ENCODE measurements at regions not wholly inside any gene's neighbourhood (a gene's known extent, or its start where the extent isn't known, plus 50 kb on each side); places are given as distances from the start of the nearest gene placed in this dataset.

- no peak overlapping the region for H2AFZ ChIP-seq (ENCODE audit: low read length)
- intact Hi-C loops (cut with micrococcal nuclease; ENCODE audit: unreplicated experiment) (no loop called here), in situ Hi-C loops (cut with HindIII; ENCODE audit: extremely low pct_ligation_motif_present, low pct_unique_long_range_greater_than_20kb) (no loop called here)
- ATAC-seq = no peak
- no peak overlapping the region for H3K27ac ChIP-seq (ENCODE audit: extremely low read length, insufficient read depth, low read length)
- H3K4me3 ChIP-seq (replicated peaks in 1 of 3; ENCODE audit: insufficient read depth in 1 of 3, low read depth in 2 of 3, low read length in 3 of 3) = no peak overlapping the region
- no peak overlapping the region for H3K9ac ChIP-seq (ENCODE audit: insufficient read depth, low read depth, low read length)
- H3K79me2 ChIP-seq (ENCODE audit: insufficient read depth, low read length) = no peaks in the 10 kb centered on the region
- ChIA-PET POLR2A (no interaction called here), CTCF (ENCODE audit: low intra/inter-chr PET ratio, low total read pairs) (no interaction called here)
- no peak for FAIRE-seq
- BruUV-seq (replicated peaks) = no TSS peak
- H3K27me3 ChIP-seq (ENCODE audit: control insufficient read depth in 1 of 2, insufficient read depth in 2 of 2, low read length in 2 of 2) = no peaks in the 10 kb centered on the region
- H4K20me1 ChIP-seq (ENCODE audit: insufficient read depth, low read length) = no peaks in the 10 kb centered on the region
- DNase-seq (ENCODE audit: low spot score) = no peak
- no peaks in the 10 kb centered on the region for H3K9me3 ChIP-seq (ENCODE audit: low read length)
- H3K36me3 ChIP-seq (replicated peaks in 1 of 2; ENCODE audit: control insufficient read depth in 1 of 2, insufficient read depth in 2 of 2, low read length in 2 of 2) = no peaks in the 10 kb centered on the region
- no peak overlapping the region for H3K4me2 ChIP-seq (ENCODE audit: low read depth, low read length)
- TF ChIP-seq MTF1 (CRISPR knock-in tag; IDR thresholded peaks at IDR 0.05) (no peak), SMAD3 (CRISPR knock-in tag; IDR thresholded peaks at IDR 0.05) (no peak), SOX13 (IDR thresholded peaks at IDR 0.05) (no peak), SOX13 (CRISPR knock-in tag; conservative IDR thresholded peaks at IDR 0.05 in 1 of 2, IDR thresholded peaks at IDR 0.05 in 1 of 2) (no peak), RBM39 (IDR thresholded peaks at IDR 0.05; ENCODE audit: low read depth, low read length, poor library complexity, severe bottlenecking) (no peak), ZNF790 (CRISPR knock-in tag; IDR thresholded peaks at IDR 0.05; ENCODE audit: borderline replicate concordance) (no peak), ZNF235 (CRISPR knock-in tag; IDR thresholded peaks at IDR 0.05; ENCODE audit: borderline replicate concordance) (no peak), FOXO4 (CRISPR knock-in tag; conservative IDR thresholded peaks at IDR 0.05) (no peak), ZNF737 (CRISPR knock-in tag; IDR thresholded peaks at IDR 0.05; ENCODE audit: borderline replicate concordance) (no peak), NFIC (IDR thresholded peaks at IDR 0.05; ENCODE audit: low read length) (no peak), ZNF10 (CRISPR knock-in tag; IDR thresholded peaks at IDR 0.05; ENCODE audit: borderline replicate concordance, low read depth) (no peak), SETDB1 (CRISPR knock-in tag; IDR thresholded peaks at IDR 0.05; ENCODE audit: borderline replicate concordance) (no peak), PHF8 (CRISPR knock-in tag; IDR thresholded peaks at IDR 0.05) (no peak), RORA (CRISPR knock-in tag; IDR thresholded peaks at IDR 0.05) (no peak), LBX2 (CRISPR knock-in tag; IDR thresholded peaks at IDR 0.05; ENCODE audit: borderline replicate concordance) (no peak), MXD4 (CRISPR knock-in tag; IDR thresholded peaks at IDR 0.05) (no peak), CSRNP2 (CRISPR knock-in tag; conservative IDR thresholded peaks at IDR 0.05; ENCODE audit: low read depth) (no peak)
- H3K4me1 ChIP-seq (ENCODE audit: insufficient read depth, low read length) = no peaks in the 10 kb centered on the region
Observed at GRCh38 chr4:144411700-144412099, 234.3 kb upstream of the HHIP start.
